UCSD-AML1 (cell line): ENCODE measurements at regions not wholly inside any gene's neighbourhood (a gene's known extent, or its start where the extent isn't known, plus 50 kb on each side); places are given as distances from the start of the nearest gene placed in this dataset.
"Not testable (repeated sequence)": the region's sequence is repeated elsewhere in the genome, so short reads cannot be mapped to it uniquely, and the experiment has no call there.

ENCODE experiments used
- DNase-seq: peaks from one replicate; lab custom pipeline; 2025; ENCODE audit not compliant: unreplicated experiment; lab: John Stamatoyannopoulos, UW

- no peak for DNase-seq
These were observed 50.2 kb upstream of the THSD7B start for GRCh38 chr2:136715146-136715545.

- DNase-seq = no peak
These were observed 50.8 kb upstream of the THSD7B start for GRCh38 chr2:136714452-136714951.

- DNase-seq = no peak
These were observed 51.6 kb upstream of the THSD7B start for GRCh38 chr2:136713739-136714138.

- no peak for DNase-seq
These were observed 60.0 kb upstream of the THSD7B start for GRCh38 chr2:136705336-136705735.

GRCh38 chr2:136703214-136703613 is 62.1 kb upstream of the THSD7B start:
- DNase-seq = no peak

- DNase-seq = no peak
These were observed 68.9 kb upstream of the THSD7B start for GRCh38 chr2:136696438-136696837.

GRCh38 chr2:136693966-136694365 is 71.4 kb upstream of the THSD7B start:
- DNase-seq = no peak

- DNase-seq = not testable (repeated sequence)
These were observed 85.3 kb upstream of the THSD7B start for GRCh38 chr2:136680079-136680478.

GRCh38 chr2:136665736-136666135 is 99.6 kb upstream of the THSD7B start:
- no peak for DNase-seq

- DNase-seq = no peak
These were observed 100.5 kb upstream of the THSD7B start for GRCh38 chr2:136664713-136665405.

- no peak for DNase-seq
These were observed 107.1 kb upstream of the THSD7B start for GRCh38 chr2:136658201-136658600.

- DNase-seq = no peak
These were observed 111.5 kb upstream of the THSD7B start for GRCh38 chr2:136653861-136654260.

- DNase-seq = no peak
These were observed 113.8 kb upstream of the THSD7B start for GRCh38 chr2:136651456-136652010.

GRCh38 chr2:136647039-136647438 is 118.3 kb upstream of the THSD7B start:
- no peak for DNase-seq

- DNase-seq = no peak
These were observed 120.0 kb upstream of the THSD7B start for GRCh38 chr2:136645236-136645828.

GRCh38 chr2:136639651-136640050 is 125.7 kb upstream of the THSD7B start:
- DNase-seq = no peak

GRCh38 chr2:136638193-136638592 is 127.2 kb upstream of the THSD7B start:
- no peak for DNase-seq

- no peak for DNase-seq
These were observed 127.9 kb upstream of the THSD7B start for GRCh38 chr2:136637402-136637801.

- DNase-seq = no peak
These were observed 136.9 kb upstream of the THSD7B start for GRCh38 chr2:136628490-136628889.

GRCh38 chr2:136613096-136613495 is 152.2 kb upstream of the THSD7B start:
- no peak for DNase-seq

- no peak for DNase-seq
These were observed 153.3 kb upstream of the THSD7B start for GRCh38 chr2:136612079-136612478.

- DNase-seq = no peak
These were observed 153.9 kb upstream of the THSD7B start for GRCh38 chr2:136611451-136611850.
